NCI-H460 (cell line): ENCODE measurements at regions not wholly inside any gene's neighbourhood (a gene's known extent, or its start where the extent isn't known, plus 50 kb on each side); places are given as distances from the start of the nearest gene placed in this dataset.

ENCODE experiments used
- DNase-seq: peaks from one replicate; pipeline ENCODE4 v3.0.0-alpha.2; 2016; ENCODE audit warnings: low read depth; ENCODE audit errors: extremely low read depth

DNA sequence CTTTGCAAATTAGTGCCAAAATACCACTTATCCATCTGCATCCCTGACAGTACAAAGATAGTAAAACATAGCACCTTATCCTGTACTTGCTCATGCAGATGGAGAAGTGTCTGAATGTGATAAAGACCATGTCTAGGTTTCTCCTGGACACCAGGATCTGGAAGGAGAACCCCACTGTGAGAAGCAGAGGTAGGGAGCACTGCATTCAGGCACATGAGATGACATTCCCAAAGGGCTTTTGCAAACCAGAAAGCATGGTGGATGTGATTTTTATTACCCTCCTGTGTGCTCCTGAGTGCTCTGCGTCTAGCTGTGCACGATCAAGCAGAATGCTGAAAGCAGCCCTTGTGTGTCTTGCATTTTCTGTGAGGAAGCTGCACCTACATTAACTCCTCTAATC, 857.6 kb upstream of the ID2 start:
- no peak for DNase-seq

DNA sequence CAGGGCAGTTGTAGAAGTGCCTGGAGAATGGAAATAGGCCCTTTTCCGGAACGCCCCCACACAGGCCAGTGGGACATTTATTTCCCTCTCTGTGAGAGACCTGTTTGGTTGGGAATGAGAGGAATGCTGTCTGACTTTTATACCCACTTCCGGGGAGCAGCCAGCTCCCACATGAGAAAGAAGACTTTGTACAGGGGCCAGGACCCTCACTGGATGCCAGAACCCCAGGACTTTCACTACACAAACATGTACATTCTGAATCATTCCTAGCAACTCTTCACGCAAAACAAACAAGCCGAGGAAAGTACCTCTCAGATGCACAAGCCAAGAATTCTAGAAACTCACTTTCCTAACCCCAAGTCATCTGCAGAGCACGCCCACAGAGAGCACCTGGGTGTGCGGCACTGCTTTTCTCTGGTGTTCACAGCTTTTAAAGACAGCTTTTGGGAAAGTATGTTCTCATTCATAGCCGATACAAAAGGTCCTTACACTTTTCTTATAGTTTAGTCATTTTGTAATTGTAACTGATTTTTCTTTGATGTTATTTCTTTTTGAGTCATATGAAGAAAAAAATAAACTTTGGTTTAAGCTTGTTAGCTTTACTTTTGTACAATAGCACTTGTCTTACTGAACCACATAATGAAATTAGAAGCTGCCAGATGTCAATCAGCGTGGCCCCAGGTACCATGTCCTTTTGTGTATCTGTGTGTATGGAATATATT, 856.1 kb upstream of the ID2 start:
- no peak for DNase-seq

DNA sequence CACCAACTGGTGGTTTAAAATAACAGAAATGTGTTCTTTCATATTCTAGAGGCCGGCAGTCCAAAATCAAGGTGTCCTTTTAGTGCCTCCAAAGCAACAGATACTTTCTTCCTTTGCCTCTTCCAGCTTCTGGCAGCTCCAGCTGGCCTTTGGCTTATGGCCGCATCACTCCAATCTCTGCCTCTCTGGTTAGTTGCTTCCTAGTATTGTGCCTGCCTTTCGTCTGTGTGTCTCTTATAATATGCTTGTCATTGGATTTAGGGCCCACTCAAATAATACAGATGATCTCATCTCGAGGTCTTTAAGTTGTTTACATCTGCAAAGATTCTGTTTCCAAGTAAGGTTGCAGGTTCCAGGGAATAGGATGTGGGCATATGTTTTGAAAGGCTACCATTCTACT, 855.2 kb upstream of the ID2 start:
- DNase-seq, result no peak

GRCh38 chr2:7829241-7829640, 852.6 kb upstream of the ID2 start:
- no peak for DNase-seq

GRCh38 chr2:7830616-7831015, 851.2 kb upstream of the ID2 start:
- no peak for DNase-seq

DNA sequence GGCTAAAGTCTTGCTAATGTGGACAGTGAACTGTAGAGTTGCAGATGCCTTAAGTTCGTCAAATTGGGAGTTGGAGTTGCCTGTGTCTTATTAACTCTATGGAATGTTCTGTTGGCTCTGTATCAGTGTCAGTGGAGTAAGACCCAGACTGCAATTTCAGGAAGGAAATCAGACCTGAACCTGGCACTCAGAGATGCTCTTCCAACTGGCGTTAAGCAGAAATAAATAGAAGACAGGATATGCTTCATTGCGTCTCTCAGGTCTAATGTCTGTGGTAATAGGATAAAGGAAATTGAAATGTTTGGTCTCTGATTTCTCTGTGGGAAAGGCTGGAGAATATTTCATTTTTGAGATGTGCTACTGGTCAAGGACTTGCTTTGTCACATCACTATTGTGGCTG, 846.7 kb upstream of the ID2 start:
- no peak for DNase-seq

GRCh38 chr2:7835693-7836680, 845.9 kb upstream of the ID2 start:
- no peak for DNase-seq

DNA sequence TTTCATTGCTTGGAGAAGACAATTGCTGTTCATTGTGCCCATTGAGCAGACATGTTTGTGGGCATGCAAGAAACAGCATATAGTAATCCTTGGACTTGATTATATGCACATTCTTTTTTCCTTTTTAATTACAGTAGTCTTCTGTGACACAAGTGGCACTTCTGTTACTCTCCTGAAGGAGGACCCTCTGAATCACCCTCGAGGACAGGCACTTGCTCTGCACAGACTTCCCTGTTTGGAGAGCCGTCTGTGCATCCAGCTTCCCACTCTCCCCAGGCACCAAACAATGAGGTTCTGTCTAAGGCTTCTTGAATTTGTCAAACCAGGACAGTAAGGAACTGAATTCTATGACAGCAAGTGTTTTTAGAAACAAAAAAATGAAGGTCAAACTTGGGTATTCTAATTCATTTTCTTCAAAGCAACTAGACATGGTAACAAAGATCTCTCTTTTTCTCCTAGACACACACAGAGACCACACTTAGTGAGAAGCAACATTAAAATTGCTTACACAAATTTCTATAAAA, 844.6 kb upstream of the ID2 start:
- DNase-seq, result no peak

GRCh38 chr2:7838669-7839068, 843.2 kb upstream of the ID2 start:
- no peak for DNase-seq

GRCh38 chr2:7840651-7841380, 841.0 kb upstream of the ID2 start:
- no peak for DNase-seq

- DNase-seq, result no peak
These were observed 840.1 kb upstream of the ID2 start for GRCh38 chr2:7841751-7842150.

GRCh38 chr2:7844414-7844965, 837.4 kb upstream of the ID2 start:
- DNase-seq, result no peak

GRCh38 chr2:7845332-7845731, 836.5 kb upstream of the ID2 start:
- DNase-seq, result no peak

- DNase-seq, result no peak
These were observed 835.2 kb upstream of the ID2 start for GRCh38 chr2:7846607-7847006.

DNA sequence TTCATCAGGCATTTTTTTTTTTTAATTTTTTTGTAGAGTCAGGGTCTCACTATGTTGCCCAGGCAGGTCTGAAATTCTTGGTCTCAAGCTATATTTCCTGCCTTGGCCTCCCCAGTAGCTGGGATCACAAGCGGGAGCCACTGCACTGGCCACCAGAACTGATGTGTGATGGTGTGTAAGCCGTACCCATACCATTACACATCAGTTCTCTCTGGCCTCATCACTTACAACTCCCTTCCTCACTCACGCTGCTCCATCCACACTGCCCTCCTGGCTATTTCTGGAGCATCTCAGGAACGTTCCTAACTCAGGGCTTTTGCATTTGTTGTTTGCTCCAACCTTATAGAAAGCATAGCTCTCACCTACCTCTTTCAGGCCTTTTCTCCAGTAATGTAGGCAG, 834.5 kb upstream of the ID2 start:
- no peak for DNase-seq

- DNase-seq, result no peak
These were observed 832.8 kb upstream of the ID2 start for GRCh38 chr2:7849027-7849426.

GRCh38 chr2:7849531-7849930, 832.3 kb upstream of the ID2 start:
- no peak for DNase-seq

- no peak for DNase-seq
These were observed 829.3 kb upstream of the ID2 start for GRCh38 chr2:7852546-7852945.

DNA sequence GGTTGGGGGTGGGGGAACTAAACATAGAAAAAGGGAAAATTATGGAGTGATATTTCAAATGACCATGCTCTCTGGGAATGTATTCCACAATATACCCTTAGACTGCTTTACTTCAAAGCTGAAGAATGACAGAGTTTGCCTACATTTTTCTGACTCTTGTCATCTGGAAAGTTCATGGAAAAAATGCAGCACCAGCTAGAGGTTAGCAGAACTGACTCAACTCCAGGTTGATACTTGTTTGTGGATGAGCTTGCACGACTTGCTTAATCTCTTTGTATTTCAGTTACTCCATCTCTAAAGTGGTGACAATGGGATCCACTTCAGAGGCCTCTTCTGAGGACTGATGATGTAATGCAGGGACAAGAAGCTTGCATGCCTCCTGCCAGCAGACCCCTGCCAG, 824.0 kb upstream of the ID2 start:
- no peak for DNase-seq

GRCh38 chr2:7858624-7859023, 823.2 kb upstream of the ID2 start:
- DNase-seq, result no peak

GRCh38 chr2:7860693-7861092, 821.2 kb upstream of the ID2 start:
- no peak for DNase-seq
